Femur (tissue), 1 donor: ENCODE measurements at regions not wholly inside any gene's neighbourhood (a gene's known extent, or its start where the extent isn't known, plus 50 kb on each side); places are given as distances from the start of the nearest gene placed in this dataset.
"Not testable (repeated sequence)": the region's sequence is repeated elsewhere in the genome, so short reads cannot be mapped to it uniquely, and the experiment has no call there.

Experiments
- DNase-seq: peaks from one replicate; pipeline ENCODE4 v3.0.0-alpha.2; 2017

- no peak for DNase-seq
Observed at GRCh38 chr9:115411993-115412452, 294.1 kb upstream of the TNC start.

- DNase-seq = no peak
Observed at GRCh38 chr9:115412656-115413055, 294.7 kb upstream of the TNC start.

DNA sequence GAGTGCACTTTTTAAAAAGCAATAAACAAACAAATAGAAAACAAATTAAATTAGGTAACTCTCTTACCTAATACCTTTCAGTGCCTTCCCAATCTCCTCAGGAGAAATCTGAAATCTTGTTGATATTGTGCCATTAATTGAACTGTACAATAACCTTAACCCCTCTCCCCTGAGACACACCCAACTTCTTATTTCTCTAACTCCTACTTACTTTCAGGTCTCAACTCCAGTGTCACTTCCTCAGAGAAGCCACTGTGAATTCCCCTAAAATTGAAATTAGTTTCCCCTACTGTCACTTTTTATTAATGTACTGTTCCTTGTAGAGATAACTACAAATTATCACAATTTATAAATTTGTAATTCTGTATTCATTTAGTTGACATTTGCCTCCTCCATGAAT, 295.3 kb upstream of the TNC start:
- DNase-seq = no peak

DNA sequence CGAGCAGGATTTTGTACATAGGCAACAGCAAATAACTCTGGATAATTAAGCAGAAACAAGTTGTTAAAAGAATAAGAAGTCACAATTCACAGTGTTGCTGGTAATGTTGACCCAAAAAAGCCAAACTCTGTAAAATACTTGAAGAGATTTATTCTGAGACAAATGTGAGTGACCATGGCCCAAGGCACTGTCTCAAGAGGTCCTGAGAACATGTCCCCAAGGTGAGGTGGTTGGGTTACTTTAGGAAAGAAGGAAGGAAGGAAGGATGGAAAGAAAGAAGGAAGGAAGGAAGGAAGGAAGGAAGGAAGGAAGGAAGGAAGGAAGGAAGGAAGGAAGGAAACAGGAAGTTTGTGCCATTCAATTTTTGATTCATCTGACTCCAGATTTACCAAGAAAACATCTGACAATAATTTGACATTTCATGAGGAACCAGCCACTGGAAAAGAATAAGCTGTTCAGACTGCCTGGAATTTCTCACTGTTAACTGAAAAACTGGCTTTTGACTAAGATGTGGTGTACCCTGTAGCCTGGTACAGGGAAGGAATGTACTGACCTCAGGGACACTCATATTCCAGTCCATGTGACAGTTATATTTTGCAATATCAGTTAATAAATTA, 295.9 kb upstream of the TNC start:
- no peak for DNase-seq

DNA sequence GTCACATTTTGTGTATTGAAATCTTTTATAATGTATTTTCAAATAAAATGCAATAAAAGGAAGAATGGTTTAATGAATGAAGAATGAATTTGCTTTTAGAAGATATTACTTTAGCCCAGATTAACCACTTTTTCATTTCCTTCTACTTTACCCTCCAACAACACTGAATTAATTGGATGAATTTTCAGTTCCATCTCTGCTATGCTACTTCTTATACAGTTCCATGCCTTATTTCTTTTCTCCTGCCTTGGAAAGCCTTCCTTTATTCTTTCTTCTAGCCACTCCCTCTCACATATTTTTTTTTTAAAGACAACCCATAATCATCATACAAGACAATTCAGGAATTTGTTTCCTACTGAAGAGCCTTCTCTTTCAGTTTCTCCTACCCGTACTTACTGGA, 296.6 kb upstream of the TNC start:
- no peak for DNase-seq

- no peak for DNase-seq
Observed at GRCh38 chr9:115415450-115415849, 297.5 kb upstream of the TNC start.

DNA sequence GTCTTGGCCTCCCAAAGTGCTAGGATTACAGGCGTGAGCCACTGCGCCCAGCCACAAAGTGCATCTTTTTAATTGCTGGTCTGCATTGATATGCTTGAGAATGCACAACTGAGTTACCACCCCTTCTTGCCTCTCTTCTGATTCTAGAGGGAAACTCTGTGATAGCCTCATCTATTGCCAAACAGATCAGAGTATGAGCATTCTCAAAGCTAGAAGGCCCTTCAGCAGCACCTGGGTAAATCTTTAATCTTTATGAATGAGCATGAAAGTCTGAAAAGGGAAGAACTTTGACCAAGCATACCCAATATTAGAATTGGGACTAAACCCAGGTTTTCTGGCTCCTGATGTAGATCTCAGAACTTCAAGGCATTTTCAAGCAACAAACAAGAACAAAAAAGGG, 298.3 kb upstream of the TNC start:
- no peak for DNase-seq

- not testable (repeated sequence) for DNase-seq
Observed at GRCh38 chr9:115418181-115418580, 300.2 kb upstream of the TNC start.

GRCh38 chr9:115422932-115423440, 305.0 kb upstream of the TNC start:
- DNase-seq = no peak

- DNase-seq = no peak
Observed at GRCh38 chr9:115423646-115424045, 305.7 kb upstream of the TNC start.

DNA sequence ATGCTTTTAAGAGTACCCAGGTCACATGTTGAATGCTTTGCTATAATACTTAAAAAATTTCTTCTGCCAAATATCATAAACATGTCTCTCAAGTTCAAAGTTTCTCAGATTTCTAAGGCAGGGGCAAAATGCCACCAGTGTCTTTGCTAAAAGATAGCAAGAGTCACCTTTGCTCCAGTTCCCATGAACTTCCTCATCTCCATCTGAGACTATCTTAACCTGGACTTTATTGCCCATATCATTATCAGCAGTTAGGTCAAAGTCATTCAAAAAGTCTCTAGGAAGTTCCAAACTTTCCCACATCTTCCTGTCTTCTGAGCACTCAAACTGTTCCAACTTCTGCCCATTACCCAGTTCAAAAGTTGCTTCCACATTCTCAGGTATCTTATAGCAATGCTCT, 307.6 kb upstream of the TNC start:
- no peak for DNase-seq

DNA sequence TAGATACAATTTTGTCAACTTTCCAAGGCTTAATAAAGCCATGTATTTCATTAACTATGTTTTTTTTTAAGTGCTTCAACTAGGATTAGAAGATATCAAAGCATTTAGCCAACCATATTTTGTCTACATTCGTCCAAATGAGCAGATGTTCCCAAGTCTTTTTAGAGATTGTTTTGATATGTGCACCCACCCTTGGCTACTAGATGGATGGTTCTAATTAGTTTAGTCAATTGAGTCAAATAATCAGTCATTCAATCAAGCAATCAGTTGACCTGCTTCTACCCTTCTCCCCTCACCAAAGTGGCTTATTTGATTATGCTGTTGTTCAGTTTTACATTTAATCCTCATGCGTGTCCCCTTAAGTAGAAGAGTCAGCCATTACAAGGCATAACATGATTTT, 319.5 kb upstream of the TNC start:
- no peak for DNase-seq

DNA sequence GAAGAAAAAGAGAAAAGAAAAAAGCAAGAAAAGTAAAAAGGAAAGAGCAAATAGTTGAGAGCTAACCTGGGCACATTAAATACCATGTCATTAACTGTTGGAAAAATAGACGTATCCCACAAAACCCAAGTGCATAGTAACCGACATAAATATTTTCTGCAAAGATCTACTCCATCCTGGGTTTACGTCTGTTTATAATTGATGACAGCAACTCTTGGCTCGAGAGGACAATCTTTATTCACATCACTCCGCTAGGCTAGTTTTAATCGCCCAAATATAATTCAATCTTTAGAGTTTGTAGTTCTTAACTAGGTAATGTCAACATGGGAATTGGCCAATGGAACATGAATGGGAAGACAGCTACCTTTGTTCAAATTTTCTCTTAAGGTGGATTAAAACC, 321.7 kb upstream of the TNC start:
- DNase-seq = no peak

DNA sequence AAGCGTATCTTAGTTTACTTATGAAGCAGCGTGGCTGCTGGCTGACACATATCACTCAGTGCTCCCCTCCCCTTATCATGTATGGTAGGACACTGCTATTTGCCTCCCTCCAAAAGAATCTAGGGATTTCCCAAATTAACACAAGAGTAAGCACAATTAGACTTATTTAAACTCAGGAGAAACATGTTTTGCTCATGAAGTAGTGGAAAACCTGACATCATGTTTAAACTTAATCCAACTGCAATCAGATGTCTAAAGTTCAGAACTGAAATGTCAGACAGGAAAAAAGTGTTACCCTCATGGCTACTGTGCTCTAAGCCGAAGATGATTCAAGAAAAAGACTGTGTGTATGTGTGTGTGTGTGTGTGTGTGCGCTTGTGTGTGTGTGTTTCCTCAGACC, 324.1 kb upstream of the TNC start:
- no peak for DNase-seq

DNA sequence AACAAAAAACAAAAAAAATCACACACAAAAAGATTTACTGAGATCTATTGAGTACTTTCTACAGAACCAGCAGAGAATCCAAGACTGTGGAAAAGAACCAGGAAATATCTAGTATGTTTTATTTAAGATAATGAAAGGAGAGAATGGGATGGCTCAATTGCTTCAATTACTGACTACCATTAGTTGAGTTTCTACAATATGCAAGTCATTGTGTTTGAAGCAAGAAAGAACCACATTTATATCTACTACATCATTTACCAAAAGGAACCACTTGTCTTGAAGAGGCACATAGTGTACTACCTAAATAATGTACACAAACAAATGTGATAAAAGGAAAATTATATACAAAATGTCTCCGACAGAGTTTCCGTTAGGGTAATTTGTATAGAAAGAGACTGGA, 325.9 kb upstream of the TNC start:
- no peak for DNase-seq

- DNase-seq = no peak
Observed at GRCh38 chr9:115444959-115445358, 327.0 kb upstream of the TNC start.

DNA sequence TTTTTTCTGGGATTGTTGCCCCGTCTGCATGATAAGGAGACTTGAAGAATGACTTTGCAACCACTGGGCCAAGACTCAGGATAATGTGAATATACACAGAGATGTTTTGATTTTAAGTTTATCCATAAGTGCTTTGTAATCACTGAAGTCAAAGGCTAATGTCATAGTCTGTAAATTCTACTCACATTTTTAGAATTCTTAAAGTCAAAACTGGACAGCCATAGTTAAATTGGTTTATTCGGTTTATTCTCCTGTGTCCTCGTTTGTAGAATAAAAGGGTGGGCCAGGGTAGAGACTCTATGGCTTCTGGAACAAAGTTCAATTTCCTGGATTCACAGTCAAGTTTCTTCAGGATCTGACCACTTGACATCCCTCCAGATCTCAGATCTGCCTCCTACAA, 327.7 kb upstream of the TNC start:
- no peak for DNase-seq

- no peak for DNase-seq
Observed at GRCh38 chr9:115456515-115456914, 338.6 kb upstream of the TNC start.

DNA sequence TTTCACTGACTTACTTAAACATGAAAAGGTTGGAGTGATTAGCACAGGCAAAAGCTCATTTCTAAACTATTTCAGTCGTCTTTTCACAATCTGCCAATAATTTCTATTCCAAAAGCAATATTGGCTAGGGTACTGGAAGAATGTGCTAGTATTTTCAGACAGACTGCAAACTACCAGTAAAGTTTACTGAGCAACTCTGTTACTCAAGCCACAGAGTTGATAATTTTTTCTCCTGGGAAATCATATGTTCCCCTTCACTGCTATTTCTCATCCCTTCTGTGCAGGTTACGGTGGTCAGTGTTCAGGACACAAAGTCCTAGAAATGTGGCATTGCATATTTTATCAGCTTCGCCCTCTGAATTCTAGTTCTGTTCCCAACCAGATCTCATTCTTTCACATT, 343.3 kb upstream of the TNC start:
- no peak for DNase-seq

- DNase-seq = no peak
Observed at GRCh38 chr9:115462623-115463022, 344.7 kb upstream of the TNC start.

- DNase-seq = peak; percentile 61
Observed at GRCh38 chr9:115466756-115467155, 348.8 kb upstream of the TNC start.

- no peak for DNase-seq
Observed at GRCh38 chr9:115469841-115470240, 351.9 kb upstream of the TNC start.

- DNase-seq = not testable (repeated sequence)
Observed at GRCh38 chr9:115473032-115473431, 355.1 kb upstream of the TNC start.

DNA sequence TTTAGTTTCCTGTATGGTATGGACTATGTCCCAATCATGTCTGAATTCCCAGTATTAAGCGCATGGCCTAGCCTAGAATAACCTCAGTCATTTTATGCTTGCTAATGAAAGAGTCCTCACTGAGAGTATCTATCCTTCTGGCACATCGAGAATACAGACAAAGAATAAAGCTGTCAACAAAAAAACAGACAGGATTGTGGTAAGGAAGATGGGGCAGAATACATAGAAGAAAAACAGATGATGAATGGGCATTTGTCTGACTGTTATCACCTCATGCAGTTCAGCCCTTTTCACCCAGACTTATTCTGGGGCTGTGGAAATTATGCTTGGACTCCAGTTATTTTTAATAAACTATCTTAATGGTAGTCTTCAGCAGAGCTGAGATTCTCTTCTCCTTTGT, 363.8 kb upstream of the TNC start:
- DNase-seq = no peak

DNA sequence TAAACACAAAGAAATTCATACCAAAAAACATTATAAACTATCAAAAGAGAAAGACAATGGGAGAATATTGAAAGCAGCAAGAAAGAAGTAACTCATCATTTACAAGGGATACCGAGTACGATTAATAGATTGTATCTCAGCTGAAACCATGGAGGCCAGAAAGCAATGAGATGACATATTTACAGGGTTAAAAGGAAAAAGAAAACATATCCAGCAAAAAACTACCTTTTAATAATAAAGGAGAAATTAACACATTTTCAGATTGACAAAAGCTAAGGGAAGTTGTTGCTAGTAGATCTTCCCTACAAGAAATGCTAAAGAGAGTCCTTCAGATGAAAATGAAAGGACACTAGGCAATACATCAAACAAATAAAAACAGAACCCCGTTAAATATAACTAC, 364.8 kb upstream of the TNC start:
- no peak for DNase-seq
